Naive B cell (primary cell): ENCODE measurements at regions not wholly inside any gene's neighbourhood (a gene's known extent, or its start where the extent isn't known, plus 50 kb on each side); places are given as distances from the start of the nearest gene placed in this dataset.

Experiments used
- ATAC-seq, 2 donors: fragments of 150-1000 bp; cut with Tn5 transposase; 2 replicates each; pipeline ENCODE4 v1.10.0; 2021; ENCODE audit warnings: low read depth in 2 of 2, mild to moderate bottlenecking in 2 of 2, moderate library complexity in 2 of 2
- DNase-seq: peaks from one replicate; pipeline ENCODE4 v3.0.0; 2022
- H3K27ac Mint-ChIP-seq, 6 donors: one replicate each; pipeline ENCODE4 v1.8.0; 2020 to 2022; ENCODE audit warnings: mild to moderate bottlenecking in 6 of 6, mixed read lengths in 6 of 6, moderate library complexity in 5 of 6, inconsistent platforms in 2 of 6
- H3K27me3 Mint-ChIP-seq, 3 donors: one replicate each; pipeline ENCODE4 v1.8.0; 2021 to 2022; ENCODE audit warnings: mixed read lengths in 3 of 3, mild to moderate bottlenecking in 1 of 3
- H3K36me3 Mint-ChIP-seq, 2 donors: one replicate each; pipeline ENCODE4 v1.8.0; 2020 to 2022; ENCODE audit warnings: mixed read lengths in 2 of 2, inconsistent platforms in 1 of 2, mild to moderate bottlenecking in 1 of 2
- H3K4me1 Mint-ChIP-seq, 3 donors: one replicate each; pipeline ENCODE4 v1.8.0; 2020 to 2022; ENCODE audit warnings: mixed read lengths in 3 of 3, inconsistent platforms in 1 of 3, mild to moderate bottlenecking in 1 of 3, moderate library complexity in 1 of 3
- H3K4me3 Mint-ChIP-seq, 8 donors: one replicate each; pipeline ENCODE4 v1.8.0; 2020 to 2022; ENCODE audit warnings: mild to moderate bottlenecking in 8 of 8, mixed read lengths in 8 of 8, moderate library complexity in 8 of 8, inconsistent platforms in 2 of 8
- H3K9me3 Mint-ChIP-seq, 7 donors: one replicate each; pipeline ENCODE4 v1.8.0; 2020 to 2022; ENCODE audit warnings: mixed read lengths in 7 of 7, mild to moderate bottlenecking in 5 of 7, inconsistent platforms in 2 of 7, moderate library complexity in 1 of 7

DNA sequence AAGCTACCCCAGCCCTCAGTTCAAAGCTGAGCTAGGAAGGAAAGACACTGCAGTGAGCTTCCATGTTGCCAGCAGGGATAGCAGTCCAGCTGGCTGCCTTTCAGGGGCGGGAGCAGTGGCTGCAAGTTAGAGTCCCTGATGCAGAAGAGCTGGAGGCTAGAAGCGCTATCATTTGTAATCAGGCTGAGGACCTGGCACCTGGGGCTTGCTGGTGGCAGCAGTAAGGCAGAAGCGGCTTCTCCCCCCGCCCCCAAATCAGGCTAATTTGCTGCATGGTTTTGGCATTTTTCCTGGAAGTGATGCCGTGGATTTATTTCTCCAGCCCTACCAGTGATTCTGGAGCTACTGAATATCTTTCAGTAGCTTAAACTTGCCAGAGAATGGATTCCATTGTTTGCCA is 203.3 kb downstream of the CLCN4 start:
- H3K27me3 Mint-ChIP-seq: peaks cover 0 to 9% (median 0%) of the 10 kb centered on the region in 3 donors
- DNase-seq (no peak), ATAC-seq (no peak)
- no peak overlapping the region for H3K4me3 Mint-ChIP-seq
- H3K36me3 Mint-ChIP-seq: no peaks in the 10 kb centered on the region
- H3K4me1 Mint-ChIP-seq: no peaks in the 10 kb centered on the region
- no peak overlapping the region for H3K27ac Mint-ChIP-seq
- peaks cover 0 to 3% (median 0%) of the 10 kb centered on the region in 7 donors for H3K9me3 Mint-ChIP-seq

DNA sequence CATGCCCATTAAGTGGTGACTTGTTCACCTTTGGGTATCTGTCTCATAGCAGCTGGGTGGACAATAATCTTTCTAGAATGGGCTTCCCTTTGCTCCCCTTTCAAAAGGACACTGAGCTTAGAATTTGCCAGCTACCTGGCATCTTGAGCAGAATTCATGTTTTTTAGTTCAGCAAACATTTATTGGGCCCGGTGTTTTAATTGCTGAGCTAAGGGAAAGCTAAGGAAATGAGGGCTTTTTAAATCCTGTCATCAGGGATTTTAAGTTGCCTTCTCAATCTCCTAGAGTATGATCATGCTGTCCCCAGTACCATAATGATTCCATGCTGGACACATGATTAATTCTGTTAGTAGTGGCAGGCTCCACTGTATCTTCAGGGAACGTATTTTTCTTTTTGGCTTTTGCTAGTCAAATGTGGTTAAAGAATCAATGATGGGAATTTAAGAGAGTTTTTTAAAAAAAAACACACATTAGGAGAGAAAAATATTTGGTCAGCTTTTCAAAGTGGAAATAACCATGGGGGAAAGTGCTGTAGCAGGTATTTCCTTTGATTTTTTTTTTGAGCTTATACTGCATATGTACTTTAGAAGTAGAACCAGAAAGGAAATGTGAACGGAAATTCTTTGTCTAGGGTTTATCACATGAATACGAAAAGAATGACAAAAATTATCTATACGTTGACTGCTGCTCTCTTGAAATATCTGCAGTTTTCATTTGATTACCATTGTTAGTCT is 208.9 kb downstream of the CLCN4 start:
- DNase-seq (no peak), ATAC-seq (no peak)
- peaks cover 0 to 5% of the 10 kb centered on the region in 2 donors for H3K36me3 Mint-ChIP-seq
- H3K9me3 Mint-ChIP-seq: peaks cover 0 to 6% (median 2%) of the 10 kb centered on the region in 7 donors
- no peak overlapping the region for H3K27ac Mint-ChIP-seq
- no peaks in the 10 kb centered on the region for H3K27me3 Mint-ChIP-seq
- H3K4me1 Mint-ChIP-seq: no peaks in the 10 kb centered on the region
- H3K4me3 Mint-ChIP-seq: no peak overlapping the region

GRCh38 chrX:10367406-10367805 is 210.6 kb downstream of the CLCN4 start:
- peaks cover 0 to 6% (median 2%) of the 10 kb centered on the region in 7 donors for H3K9me3 Mint-ChIP-seq
- no peaks in the 10 kb centered on the region for H3K4me1 Mint-ChIP-seq
- ATAC-seq (no peak), DNase-seq (no peak)
- peaks cover 0 to 5% of the 10 kb centered on the region in 2 donors for H3K36me3 Mint-ChIP-seq
- no peak overlapping the region for H3K27ac Mint-ChIP-seq
- H3K4me3 Mint-ChIP-seq: no peak overlapping the region
- no peaks in the 10 kb centered on the region for H3K27me3 Mint-ChIP-seq

DNA sequence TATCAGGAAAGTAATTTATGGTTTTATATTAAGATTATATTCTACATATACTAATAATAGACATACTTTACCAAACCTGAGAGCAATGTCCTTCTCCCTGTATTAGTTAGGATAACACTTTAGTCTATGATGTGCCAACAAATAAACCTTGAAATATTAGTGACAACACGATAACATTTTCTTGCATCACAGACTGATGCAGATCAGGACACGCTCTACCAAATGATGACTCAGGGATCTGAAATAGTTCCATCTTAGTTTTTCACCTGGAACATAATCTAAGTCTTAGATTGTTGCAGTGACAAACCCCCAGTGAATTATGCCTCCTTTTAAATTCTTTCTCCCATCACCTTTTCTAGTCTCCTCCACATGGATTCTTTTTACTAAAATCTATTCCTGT is 214.2 kb downstream of the CLCN4 start:
- Mint-ChIP-seq H3K27ac (no peak overlapping the region), H3K27me3 (no peaks in the 10 kb centered on the region), H3K4me1 (no peaks in the 10 kb centered on the region), H3K9me3 (peaks cover 2 to 11% (median 4%) of the 10 kb centered on the region in 7 donors), H3K4me3 (no peak overlapping the region), H3K36me3 (peaks cover 0 to 5% of the 10 kb centered on the region in 2 donors)
- ATAC-seq (no peak), DNase-seq (no peak)

DNA sequence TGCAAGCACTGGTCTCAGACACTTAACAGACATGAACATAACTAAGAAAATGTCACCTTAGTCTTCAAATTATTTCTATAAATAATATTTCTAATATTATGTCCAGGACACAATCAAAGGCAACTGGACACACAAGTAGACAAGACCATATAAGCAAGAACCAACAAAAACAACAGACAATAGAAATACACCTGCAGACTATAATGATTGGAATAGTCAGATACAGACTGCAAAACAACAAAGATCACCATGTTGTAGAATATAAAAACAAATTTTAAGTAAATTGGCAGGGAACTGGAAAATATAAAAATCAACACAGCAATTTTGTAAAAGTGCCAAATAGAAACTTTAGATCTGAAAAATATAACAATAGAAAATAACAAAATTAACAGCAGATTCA is 220.7 kb downstream of the CLCN4 start:
- Mint-ChIP-seq H3K36me3 (no peaks in the 10 kb centered on the region), H3K4me3 (no peak overlapping the region), H3K27me3 (no peaks in the 10 kb centered on the region), H3K27ac (no peak overlapping the region), H3K9me3 (peaks cover 3 to 29% (median 10%) of the 10 kb centered on the region in 7 donors), H3K4me1 (no peaks in the 10 kb centered on the region)
- DNase-seq (no peak), ATAC-seq (no peak)

DNA sequence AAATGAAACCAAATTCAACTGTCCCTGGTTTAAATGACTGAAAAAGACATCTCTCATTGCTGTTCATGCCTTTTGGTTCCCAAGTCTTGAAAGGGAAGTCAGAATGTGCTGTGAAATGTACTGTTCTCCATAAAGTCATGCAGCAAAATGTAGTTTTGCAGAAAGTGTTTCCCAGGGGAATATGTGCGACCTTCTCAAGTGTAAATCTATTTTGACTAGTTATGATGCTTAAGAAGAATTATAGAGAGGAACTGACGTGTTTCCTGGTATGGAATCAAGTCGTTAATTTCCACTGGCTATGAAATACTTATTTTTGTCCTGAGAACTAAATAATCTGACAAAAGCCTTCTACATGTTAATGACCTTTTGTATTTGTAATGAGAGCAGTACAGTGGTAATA is 223.1 kb downstream of the CLCN4 start:
- H3K27me3 Mint-ChIP-seq: no peaks in the 10 kb centered on the region
- H3K27ac Mint-ChIP-seq: peak overlapping the region in 1 of 6 donors; percentile 38
- no peak overlapping the region for H3K4me3 Mint-ChIP-seq
- H3K4me1 Mint-ChIP-seq: no peaks in the 10 kb centered on the region
- H3K9me3 Mint-ChIP-seq: peaks cover 6 to 29% (median 14%) of the 10 kb centered on the region in 7 donors
- DNase-seq (peak; percentile 4), ATAC-seq (peak in 1 of 2 donors; percentile 45)
- H3K36me3 Mint-ChIP-seq: no peaks in the 10 kb centered on the region

GRCh38 chrX:10380300-10380699 is 223.5 kb downstream of the CLCN4 start:
- H3K9me3 Mint-ChIP-seq: peaks cover 6 to 29% (median 14%) of the 10 kb centered on the region in 7 donors
- H3K36me3 Mint-ChIP-seq: no peaks in the 10 kb centered on the region
- ATAC-seq: no peak
- no peaks in the 10 kb centered on the region for H3K27me3 Mint-ChIP-seq
- no peaks in the 10 kb centered on the region for H3K4me1 Mint-ChIP-seq
- no peak overlapping the region for H3K4me3 Mint-ChIP-seq
- peak overlapping the region in 2 of 6 donors; percentile 38 to 59 for H3K27ac Mint-ChIP-seq
- no peak for DNase-seq

- no peak overlapping the region for H3K4me3 Mint-ChIP-seq
- H3K36me3 Mint-ChIP-seq: no peaks in the 10 kb centered on the region
- ATAC-seq: no peak
Measured at GRCh38 chrX:10381193-10381592, 224.4 kb downstream of the CLCN4 start.

DNA sequence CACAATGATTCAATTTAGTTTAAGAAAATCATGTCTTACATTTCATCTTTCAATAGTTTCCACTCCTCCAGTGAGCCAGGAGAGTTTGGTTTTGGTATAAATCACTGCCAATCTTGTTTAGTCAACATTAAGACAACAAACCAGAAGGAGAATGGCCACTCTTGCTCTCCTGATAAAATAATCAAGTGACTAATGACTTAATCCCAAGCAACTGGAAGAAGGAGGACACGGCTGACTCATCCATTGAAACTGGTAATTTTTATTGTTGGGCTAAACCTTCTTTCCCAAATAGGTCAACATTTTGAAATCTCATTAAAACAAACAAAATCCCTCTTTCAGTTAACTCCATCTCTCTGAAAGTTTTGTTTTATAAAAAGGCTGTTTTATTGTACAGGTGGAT is 230.2 kb downstream of the CLCN4 start:
- Mint-ChIP-seq H3K9me3 (peaks cover 0 to 4% (median 2%) of the 10 kb centered on the region in 7 donors), H3K4me3 (no peak overlapping the region), H3K27me3 (peaks cover 0 to 11% (median 6%) of the 10 kb centered on the region in 3 donors), H3K4me1 (no peaks in the 10 kb centered on the region), H3K36me3 (no peaks in the 10 kb centered on the region), H3K27ac (no peak overlapping the region)
- no peak for DNase-seq
- ATAC-seq: no peak

More at GRCh38 chrX:10381193-10381592, 224.4 kb downstream of the CLCN4 start:
- DNase-seq: no peak
- Mint-ChIP-seq H3K4me1 (no peaks in the 10 kb centered on the region), H3K27me3 (no peaks in the 10 kb centered on the region), H3K27ac (no peak overlapping the region), H3K9me3 (peaks cover 5 to 23% (median 12%) of the 10 kb centered on the region in 7 donors)

- peaks cover 0 to 11% (median 6%) of the 10 kb centered on the region in 3 donors for H3K27me3 Mint-ChIP-seq
- H3K36me3 Mint-ChIP-seq: no peaks in the 10 kb centered on the region
- H3K27ac Mint-ChIP-seq: no peak overlapping the region
- no peaks in the 10 kb centered on the region for H3K9me3 Mint-ChIP-seq
- no peaks in the 10 kb centered on the region for H3K4me1 Mint-ChIP-seq
- ATAC-seq (no peak), DNase-seq (no peak)
- no peak overlapping the region for H3K4me3 Mint-ChIP-seq
Measured at GRCh38 chrX:10390187-10390586, 230.2 kb downstream of the MID1 start.

DNA sequence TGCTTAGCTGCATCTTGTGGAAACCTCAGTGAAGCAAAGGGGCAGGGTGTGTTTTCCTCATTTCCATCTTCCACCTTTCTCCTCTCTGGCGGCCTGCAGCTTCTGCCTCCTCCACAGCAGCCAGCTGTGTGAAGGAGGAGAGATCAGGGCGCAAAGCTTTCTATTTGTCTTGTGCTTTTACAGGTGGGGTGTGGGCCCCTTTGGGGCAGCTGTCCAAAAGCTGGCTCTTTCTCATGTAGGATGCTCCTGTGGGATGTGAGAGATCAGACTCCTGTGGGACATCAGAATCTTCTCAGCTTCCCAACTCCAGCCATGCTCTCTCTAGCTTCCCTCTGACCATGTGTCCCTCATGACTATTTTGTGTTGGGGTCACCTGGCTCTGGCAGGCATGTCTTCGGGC is 227.1 kb downstream of the MID1 start:
- Mint-ChIP-seq H3K4me3 (no peak overlapping the region), H3K4me1 (peaks cover 15 to 29% (median 19%) of the 10 kb centered on the region in 3 donors), H3K9me3 (peaks cover 0 to 3% (median 0%) of the 10 kb centered on the region in 7 donors), H3K27me3 (peaks cover 0 to 6% (median 4%) of the 10 kb centered on the region in 3 donors), H3K27ac (no peak overlapping the region), H3K36me3 (no peaks in the 10 kb centered on the region)
- ATAC-seq (no peak), DNase-seq (no peak)

- peaks cover 15 to 29% (median 19%) of the 10 kb centered on the region in 3 donors for H3K4me1 Mint-ChIP-seq
- H3K27me3 Mint-ChIP-seq: peaks cover 0 to 6% (median 0%) of the 10 kb centered on the region in 3 donors
- H3K27ac Mint-ChIP-seq: no peak overlapping the region
- H3K36me3 Mint-ChIP-seq: no peaks in the 10 kb centered on the region
- DNase-seq: no peak
- H3K4me3 Mint-ChIP-seq: no peak overlapping the region
- ATAC-seq: no peak
- H3K9me3 Mint-ChIP-seq: peaks cover 0 to 3% (median 0%) of the 10 kb centered on the region in 7 donors
Measured at GRCh38 chrX:10393899-10394298, 226.5 kb downstream of the MID1 start.

DNA sequence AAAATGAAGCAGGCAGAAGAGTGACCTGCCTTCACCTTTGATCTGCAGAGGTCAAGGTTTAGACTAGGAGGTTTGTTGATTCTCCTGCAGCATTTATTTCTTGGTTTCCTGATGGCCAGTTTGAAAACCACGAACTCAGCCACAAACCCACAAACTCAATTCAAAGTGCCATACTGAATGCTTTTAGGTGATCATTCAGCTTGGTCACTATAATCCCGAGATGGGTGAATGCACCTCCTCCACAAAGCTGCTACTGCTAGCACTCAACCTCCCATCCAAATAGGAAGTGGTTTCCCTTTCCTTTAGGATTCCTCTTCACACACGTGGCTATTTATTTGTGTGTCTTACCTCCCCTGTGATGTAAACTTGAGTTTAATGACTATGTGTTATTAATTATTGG is 225.2 kb downstream of the MID1 start:
- ATAC-seq (no peak), DNase-seq (no peak)
- peaks cover 0 to 3% (median 0%) of the 10 kb centered on the region in 7 donors for H3K9me3 Mint-ChIP-seq
- no peaks in the 10 kb centered on the region for H3K36me3 Mint-ChIP-seq
- no peak overlapping the region for H3K4me3 Mint-ChIP-seq
- peaks cover 15 to 29% (median 19%) of the 10 kb centered on the region in 3 donors for H3K4me1 Mint-ChIP-seq
- H3K27me3 Mint-ChIP-seq: peaks cover 0 to 6% (median 0%) of the 10 kb centered on the region in 3 donors
- peak overlapping the region in 1 of 6 donors; percentile 12 for H3K27ac Mint-ChIP-seq
